SK-N-SH treated with all-trans-retinoic acid at 6 μM for 48 hours (cell line): ENCODE measurements at regions not wholly inside any gene's neighbourhood (a gene's known extent, or its start where the extent isn't known, plus 50 kb on each side); places are given as distances from the start of the nearest gene placed in this dataset.

ENCODE experiments used
- ATAC-seq: fragments of 200-7000 bp; cut with Tn5 transposase; 3 replicates; pipeline ENCODE4 v1.9.1; 2020; ENCODE audit warnings: mild to moderate bottlenecking, moderate library complexity
- ARNTL ChIP-seq: fragments of 450-650 bp; formaldehyde crosslinking; IDR thresholded peaks from 2 replicates; pipeline ENCODE4 v1.5.0; 2020; ENCODE audit warnings: low read depth, mild to moderate bottlenecking, moderate library complexity, borderline replicate concordance
- BACH2 ChIP-seq: fragments of 250-450 bp; sonication (Bioruptor Pico); IDR thresholded peaks from 2 replicates; pipeline ENCODE4 v1.9.0; 2021; ENCODE audit warnings: mild to moderate bottlenecking, borderline replicate concordance
- CSDC2 ChIP-seq: fragments of 250-450 bp; sonication (Bioruptor Pico); IDR thresholded peaks from 2 replicates; pipeline ENCODE4 v1.5.0; 2020; ENCODE audit warnings: mild to moderate bottlenecking, moderate library complexity
- CSRNP3 ChIP-seq: fragments of 250-450 bp; sonication (Bioruptor Pico); IDR thresholded peaks from 2 replicates; pipeline ENCODE4 v1.5.1; 2021; ENCODE audit warnings: mild to moderate bottlenecking, moderate library complexity
- ESRRG ChIP-seq: fragments of 250-450 bp; sonication (Bioruptor Pico); IDR thresholded peaks from 2 replicates; pipeline ENCODE4 v1.6.1; 2021; ENCODE audit warnings: mild to moderate bottlenecking
- GLIS3 ChIP-seq: fragments of 250-450 bp; sonication (Bioruptor Pico); IDR thresholded peaks from 2 replicates; pipeline ENCODE4 v1.5.0; 2020; ENCODE audit warnings: mild to moderate bottlenecking, moderate library complexity
- PATZ1 ChIP-seq: fragments of 250-450 bp; sonication (Bioruptor Pico); IDR thresholded peaks from 2 replicates; pipeline ENCODE4 v1.8.0; 2020; ENCODE audit warnings: mild to moderate bottlenecking, moderate library complexity, borderline replicate concordance
- PPARA ChIP-seq: fragments of 250-450 bp; sonication (Bioruptor Pico); IDR thresholded peaks from 2 replicates; pipeline ENCODE4 v1.5.0; 2020; ENCODE audit warnings: mild to moderate bottlenecking, borderline replicate concordance
- RARB ChIP-seq: fragments of 250-450 bp; sonication (Bioruptor Pico); IDR thresholded peaks from 2 replicates; pipeline ENCODE4 v1.8.0; 2021; ENCODE audit warnings: mild to moderate bottlenecking, moderate library complexity
- TCF4 ChIP-seq: fragments of 250-450 bp; sonication (Bioruptor Pico); IDR thresholded peaks from 2 replicates; pipeline ENCODE4 v1.8.0; 2021; ENCODE audit warnings: mild to moderate bottlenecking, moderate library complexity, borderline replicate concordance
- TOX ChIP-seq: fragments of 250-450 bp; sonication (Bioruptor Pico); IDR thresholded peaks from 2 replicates; pipeline ENCODE4 v1.8.0; 2021; ENCODE audit warnings: mild to moderate bottlenecking, moderate library complexity, borderline replicate concordance
- ZC3H10 ChIP-seq: fragments of 250-450 bp; sonication (Bioruptor Pico); IDR thresholded peaks from 2 replicates; pipeline ENCODE4 v1.5.1; 2021; ENCODE audit warnings: mild to moderate bottlenecking, moderate library complexity
- ZFP30 ChIP-seq: fragments of 450-650 bp; formaldehyde crosslinking; IDR thresholded peaks from 2 replicates; pipeline ENCODE4 v1.5.0; 2022; ENCODE audit warnings: mild to moderate bottlenecking, moderate library complexity
- ZNF565 ChIP-seq: fragments of 450-650 bp; formaldehyde crosslinking; conservative IDR thresholded peaks from 2 replicates; pipeline ENCODE4 v1.5.0; 2020; ENCODE audit warnings: low read depth, mild to moderate bottlenecking, moderate library complexity
- ZNF70 ChIP-seq: fragments of 450-650 bp; formaldehyde crosslinking; IDR thresholded peaks from 2 replicates; pipeline ENCODE4 v1.5.0; 2020; ENCODE audit warnings: mild to moderate bottlenecking, moderate library complexity
- ZNF8 ChIP-seq: fragments of 450-650 bp; formaldehyde crosslinking; IDR thresholded peaks from 2 replicates; pipeline ENCODE4 v1.5.0; 2020; ENCODE audit warnings: mild to moderate bottlenecking, moderate library complexity
- TF ChIP-seq, protein P1 (sequence below): fragments of 250-450 bp; sonication (Bioruptor Pico); IDR thresholded peaks from 2 replicates; pipeline ENCODE4 v1.8.0; 2021; ENCODE audit warnings: low read depth, mild to moderate bottlenecking, moderate library complexity, borderline replicate concordance

GRCh38 chr3:44039006-44039405 lies 202.7 kb upstream of the TOPAZ1 start:
- no peak for ATAC-seq
- TF ChIP-seq ZFP30 (CRISPR knock-in tag) (no peak), ZC3H10 (CRISPR knock-in tag) (no peak), BACH2 (CRISPR knock-in tag) (no peak), GLIS3 (CRISPR knock-in tag) (no peak)

DNA sequence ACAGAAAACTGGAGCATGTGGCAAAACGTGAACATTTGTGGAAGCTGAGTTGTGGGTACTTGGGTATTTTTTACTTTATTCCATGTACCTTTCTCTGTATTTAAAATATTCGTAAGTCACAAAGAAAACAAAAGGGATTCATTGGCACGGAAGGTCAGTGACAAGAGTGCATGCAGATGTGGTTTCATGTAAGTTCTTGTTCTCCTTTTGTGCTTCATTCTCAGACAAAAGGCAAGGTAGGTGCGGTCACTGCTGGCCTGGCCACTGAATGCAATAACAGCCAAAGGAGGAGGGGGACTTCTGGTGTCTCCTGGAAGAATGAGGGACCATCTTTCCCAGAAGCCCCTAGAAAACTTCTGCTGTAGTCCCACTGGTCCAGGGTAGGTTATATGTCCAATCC lies 200.0 kb upstream of the TOPAZ1 start:
- ATAC-seq, result no peak
- TF ChIP-seq RARB (no peak), ESRRG (CRISPR knock-in tag) (no peak), GLIS3 (CRISPR knock-in tag) (no peak)
- TF ChIP-seq, protein P1, sequence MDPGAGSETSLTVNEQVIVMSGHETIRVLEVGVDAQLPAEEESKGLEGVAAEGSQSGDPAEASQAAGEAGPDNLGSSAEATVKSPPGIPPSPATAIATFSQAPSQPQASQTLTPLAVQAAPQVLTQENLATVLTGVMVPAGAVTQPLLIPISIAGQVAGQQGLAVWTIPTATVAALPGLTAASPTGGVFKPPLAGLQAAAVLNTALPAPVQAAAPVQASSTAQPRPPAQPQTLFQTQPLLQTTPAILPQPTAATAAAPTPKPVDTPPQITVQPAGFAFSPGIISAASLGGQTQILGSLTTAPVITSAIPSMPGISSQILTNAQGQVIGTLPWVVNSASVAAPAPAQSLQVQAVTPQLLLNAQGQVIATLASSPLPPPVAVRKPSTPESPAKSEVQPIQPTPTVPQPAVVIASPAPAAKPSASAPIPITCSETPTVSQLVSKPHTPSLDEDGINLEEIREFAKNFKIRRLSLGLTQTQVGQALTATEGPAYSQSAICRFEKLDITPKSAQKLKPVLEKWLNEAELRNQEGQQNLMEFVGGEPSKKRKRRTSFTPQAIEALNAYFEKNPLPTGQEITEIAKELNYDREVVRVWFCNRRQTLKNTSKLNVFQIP (CRISPR knock-in tag), result no peak

GRCh38 chr3:44042772-44043171 lies 198.9 kb upstream of the TOPAZ1 start:
- TF ChIP-seq ARNTL (CRISPR knock-in tag) (no peak), TCF4 (CRISPR knock-in tag) (no peak), ZNF565 (CRISPR knock-in tag) (no peak), GLIS3 (CRISPR knock-in tag) (no peak), ZNF70 (CRISPR knock-in tag) (no peak), PPARA (CRISPR knock-in tag) (no peak), ZFP30 (CRISPR knock-in tag) (no peak), CSRNP3 (CRISPR knock-in tag) (no peak), ESRRG (CRISPR knock-in tag) (no peak), PATZ1 (CRISPR knock-in tag) (no peak), CSDC2 (CRISPR knock-in tag) (no peak), TOX (CRISPR knock-in tag) (no peak), ZNF8 (CRISPR knock-in tag) (no peak)
- TF ChIP-seq, all 23 proteins: peak for 0
- no peak for ATAC-seq

- TF ChIP-seq CSRNP3 (CRISPR knock-in tag), result no peak
- TF ChIP-seq RARB, result no peak
- no peak for TF ChIP-seq TOX (CRISPR knock-in tag)
- TF ChIP-seq ARNTL (CRISPR knock-in tag), result no peak
- TF ChIP-seq, protein P1 (CRISPR knock-in tag), result no peak
- no peak for ATAC-seq
Measured at GRCh38 chr3:44045476-44046275, 196.0 kb upstream of the TOPAZ1 start.
